ENCODE measurements at regions not wholly inside any gene's neighbourhood (a gene's known extent, or its start where the extent isn't known, plus 50 kb on each side); places are given as distances from the start of the nearest gene placed in this dataset.

GRCh38 chr1:239816081-239816782, 275.5 kb upstream of the FMN2 start:
- H3K9me3 Mint-ChIP-seq = no peaks in the 10 kb centered on the region
- H3K4me1 Mint-ChIP-seq = peaks cover 6% of the 10 kb centered on the region
- H3K27me3 Mint-ChIP-seq = no peaks in the 10 kb centered on the region
- H3K4me3 Mint-ChIP-seq = no peak overlapping the region
- no peaks in the 10 kb centered on the region for H3K36me3 Mint-ChIP-seq
- H3K27ac Mint-ChIP-seq = no peak overlapping the region

GRCh38 chr1:239817276-239817675, 274.4 kb upstream of the FMN2 start:
- Mint-ChIP-seq H3K27me3 (no peaks in the 10 kb centered on the region), H3K27ac (no peak overlapping the region), H3K9me3 (no peaks in the 10 kb centered on the region), H3K36me3 (no peaks in the 10 kb centered on the region), H3K4me3 (no peak overlapping the region), H3K4me1 (no peaks in the 10 kb centered on the region)

DNA sequence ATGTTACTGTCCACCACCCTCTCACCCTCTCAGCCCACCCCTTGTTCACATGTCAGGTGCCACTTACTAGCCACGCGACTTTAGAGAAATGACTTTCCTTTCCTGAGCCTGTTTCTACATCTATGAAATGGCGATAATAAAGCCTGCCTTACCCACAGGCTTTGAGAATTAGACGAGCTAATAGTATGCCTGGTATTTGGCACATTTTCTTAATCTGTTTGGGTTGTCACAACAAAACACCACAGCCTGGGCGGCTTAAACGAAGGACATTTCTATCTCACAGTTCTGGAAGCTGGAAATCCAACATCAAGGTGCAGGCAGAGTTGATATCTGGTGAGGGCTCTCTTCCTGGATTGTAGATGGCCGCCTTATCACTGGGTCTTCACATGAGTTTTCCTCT, 273.9 kb upstream of the FMN2 start:
- Mint-ChIP-seq H3K36me3 (no peaks in the 10 kb centered on the region), H3K27ac (no peak overlapping the region), H3K9me3 (no peaks in the 10 kb centered on the region), H3K4me1 (no peaks in the 10 kb centered on the region), H3K4me3 (no peak overlapping the region), H3K27me3 (no peaks in the 10 kb centered on the region)

DNA sequence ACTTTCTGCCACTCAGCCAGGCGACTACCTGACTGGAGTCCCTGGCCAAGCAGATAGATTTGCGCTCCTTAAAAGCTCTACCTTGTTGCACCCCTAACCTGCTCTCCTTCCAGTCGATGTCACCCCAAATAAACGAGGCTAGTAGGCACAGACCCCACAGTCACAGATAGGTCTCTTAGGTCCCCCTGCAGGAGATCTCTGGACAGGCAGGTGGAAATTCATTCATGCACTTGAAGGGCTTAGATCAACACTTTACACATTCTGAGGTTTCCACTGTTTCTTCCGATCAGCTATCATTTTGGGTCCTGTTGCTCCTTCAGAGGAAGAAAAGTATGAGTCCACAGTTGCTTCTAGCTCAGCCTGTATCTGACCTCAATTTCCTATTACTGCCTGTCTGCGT, 272.6 kb upstream of the FMN2 start:
- Mint-ChIP-seq H3K4me3 (no peak overlapping the region), H3K27ac (no peak overlapping the region), H3K4me1 (no peaks in the 10 kb centered on the region), H3K9me3 (no peaks in the 10 kb centered on the region), H3K36me3 (no peaks in the 10 kb centered on the region), H3K27me3 (no peaks in the 10 kb centered on the region)

DNA sequence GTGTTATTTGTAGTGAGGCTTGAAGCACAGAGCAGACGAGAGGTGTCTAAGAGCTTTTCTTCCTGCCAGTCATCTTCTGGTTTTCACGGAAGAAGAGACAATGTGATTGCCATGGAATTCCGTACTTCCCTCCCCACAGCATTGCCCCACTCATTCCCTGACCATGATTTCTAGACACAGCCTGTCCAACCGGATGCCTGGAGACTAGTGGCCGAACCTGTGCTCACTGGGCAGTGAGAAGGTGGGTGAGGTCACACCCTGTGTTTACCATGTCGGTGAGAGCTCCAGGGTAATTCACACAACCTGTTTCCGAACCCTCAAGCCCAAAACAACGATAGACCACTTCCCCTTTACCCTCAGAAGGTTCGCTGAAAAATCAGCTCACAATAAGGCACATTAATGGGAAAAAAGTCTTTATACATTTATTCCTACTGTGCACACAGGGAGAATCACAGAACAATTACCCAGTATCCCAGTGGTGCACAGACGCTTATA, 271.9 kb upstream of the FMN2 start:
- no peaks in the 10 kb centered on the region for H3K36me3 Mint-ChIP-seq
- no peaks in the 10 kb centered on the region for H3K4me1 Mint-ChIP-seq

GRCh38 chr1:239823852-239824251, 267.8 kb upstream of the FMN2 start:
- Mint-ChIP-seq H3K9me3 (no peaks in the 10 kb centered on the region), H3K27ac (no peak overlapping the region)

More for the DNA sequence above, 271.9 kb upstream of the FMN2 start:
- Mint-ChIP-seq H3K4me3 (no peak overlapping the region), H3K27ac (no peak overlapping the region), H3K27me3 (no peaks in the 10 kb centered on the region), H3K9me3 (no peaks in the 10 kb centered on the region)

GRCh38 chr1:239826211-239826610, 265.5 kb upstream of the FMN2 start:
- no peaks in the 10 kb centered on the region for H3K27me3 Mint-ChIP-seq
- no peaks in the 10 kb centered on the region for H3K36me3 Mint-ChIP-seq
- no peaks in the 10 kb centered on the region for H3K9me3 Mint-ChIP-seq
- no peaks in the 10 kb centered on the region for H3K4me1 Mint-ChIP-seq
- H3K27ac Mint-ChIP-seq = no peak overlapping the region
- no peak overlapping the region for H3K4me3 Mint-ChIP-seq

More at GRCh38 chr1:239823852-239824251, 267.8 kb upstream of the FMN2 start:
- H3K4me1 Mint-ChIP-seq = no peaks in the 10 kb centered on the region
- no peak overlapping the region for H3K4me3 Mint-ChIP-seq
- H3K27me3 Mint-ChIP-seq = no peaks in the 10 kb centered on the region
- no peaks in the 10 kb centered on the region for H3K36me3 Mint-ChIP-seq

DNA sequence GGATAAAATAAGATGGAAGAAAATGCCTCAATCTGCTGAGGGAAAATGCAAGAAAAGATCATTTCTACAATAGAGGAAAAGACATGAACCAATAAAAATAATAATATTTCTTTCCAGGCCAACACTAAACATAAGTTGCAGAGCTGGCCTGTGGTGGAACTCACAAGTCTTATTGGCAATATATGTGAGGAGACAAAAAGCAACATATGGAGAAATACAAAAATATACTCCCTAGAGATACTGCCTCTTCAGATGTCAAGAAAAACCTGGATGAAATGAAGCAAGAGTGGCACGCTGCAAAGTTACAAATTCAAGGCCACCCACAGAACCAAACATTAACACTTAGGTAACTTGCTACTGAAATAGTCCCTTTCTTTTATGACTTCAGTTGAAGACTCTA, 264.9 kb upstream of the FMN2 start:
- no peak overlapping the region for H3K4me3 Mint-ChIP-seq
- no peaks in the 10 kb centered on the region for H3K4me1 Mint-ChIP-seq
- no peaks in the 10 kb centered on the region for H3K27me3 Mint-ChIP-seq
- H3K27ac Mint-ChIP-seq = no peak overlapping the region
- no peaks in the 10 kb centered on the region for H3K36me3 Mint-ChIP-seq
- H3K9me3 Mint-ChIP-seq = no peaks in the 10 kb centered on the region

- H3K4me3 Mint-ChIP-seq = no peak overlapping the region
- no peaks in the 10 kb centered on the region for H3K36me3 Mint-ChIP-seq
- no peaks in the 10 kb centered on the region for H3K9me3 Mint-ChIP-seq
- H3K27ac Mint-ChIP-seq = no peak overlapping the region
- no peaks in the 10 kb centered on the region for H3K27me3 Mint-ChIP-seq
- H3K4me1 Mint-ChIP-seq = peaks cover 3% of the 10 kb centered on the region
These were observed 262.1 kb upstream of the FMN2 start for GRCh38 chr1:239829535-239829934.

GRCh38 chr1:239831577-239832355, 259.9 kb upstream of the FMN2 start:
- Mint-ChIP-seq H3K4me1 (peaks cover 3% of the 10 kb centered on the region), H3K36me3 (no peaks in the 10 kb centered on the region), H3K9me3 (no peaks in the 10 kb centered on the region), H3K27me3 (no peaks in the 10 kb centered on the region), H3K4me3 (no peak overlapping the region), H3K27ac (no peak overlapping the region)

DNA sequence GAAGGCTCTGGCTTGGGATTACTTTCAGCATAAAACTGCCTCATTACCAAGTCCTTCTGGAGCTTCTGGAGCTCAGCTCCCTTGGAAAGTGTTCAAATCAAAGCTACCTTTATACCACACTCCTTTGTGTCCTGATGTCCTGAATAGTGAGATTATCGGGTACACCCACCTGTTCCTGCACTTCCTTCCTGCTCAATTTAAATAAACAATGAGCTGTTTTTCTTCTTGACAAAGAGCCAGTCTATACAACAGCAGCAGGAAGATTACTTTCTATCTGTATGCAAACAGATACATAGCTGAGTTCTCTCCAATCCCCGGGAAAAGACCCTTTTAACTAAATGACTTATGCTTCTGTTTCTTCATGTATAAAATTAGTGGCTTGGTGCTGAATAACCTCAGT, 258.0 kb upstream of the FMN2 start:
- no peak overlapping the region for H3K27ac Mint-ChIP-seq
- no peaks in the 10 kb centered on the region for H3K36me3 Mint-ChIP-seq
- H3K4me1 Mint-ChIP-seq = peaks cover 3% of the 10 kb centered on the region
- no peaks in the 10 kb centered on the region for H3K9me3 Mint-ChIP-seq
- no peaks in the 10 kb centered on the region for H3K27me3 Mint-ChIP-seq
- H3K4me3 Mint-ChIP-seq = no peak overlapping the region

DNA sequence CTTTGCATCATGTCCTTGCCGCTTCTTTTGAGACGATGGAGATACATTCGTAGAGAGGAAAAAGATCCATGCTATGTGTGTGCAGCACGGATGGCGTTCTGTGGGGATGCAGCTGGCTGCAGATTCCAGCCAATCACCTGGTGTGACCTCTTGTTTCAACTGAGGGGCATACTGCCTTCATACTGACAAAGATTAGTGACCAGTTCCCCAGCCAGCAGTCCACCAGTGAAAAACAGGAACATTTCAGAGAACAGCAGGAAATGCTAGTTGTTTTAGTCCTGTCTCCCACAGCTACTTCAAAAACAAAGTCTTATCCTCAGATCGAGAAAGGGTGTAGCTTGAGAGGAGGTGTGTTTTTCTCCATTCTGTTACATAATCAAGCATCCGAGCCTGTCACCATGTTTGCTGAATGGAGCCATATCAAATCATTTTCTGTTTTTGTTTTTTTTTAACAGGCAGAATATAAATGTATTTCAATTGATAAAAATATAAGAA, 255.7 kb upstream of the FMN2 start:
- H3K9me3 Mint-ChIP-seq = no peaks in the 10 kb centered on the region
- no peaks in the 10 kb centered on the region for H3K36me3 Mint-ChIP-seq
- no peak overlapping the region for H3K27ac Mint-ChIP-seq
- peaks cover 3% of the 10 kb centered on the region for H3K4me1 Mint-ChIP-seq
- H3K27me3 Mint-ChIP-seq = no peaks in the 10 kb centered on the region
- no peak overlapping the region for H3K4me3 Mint-ChIP-seq

DNA sequence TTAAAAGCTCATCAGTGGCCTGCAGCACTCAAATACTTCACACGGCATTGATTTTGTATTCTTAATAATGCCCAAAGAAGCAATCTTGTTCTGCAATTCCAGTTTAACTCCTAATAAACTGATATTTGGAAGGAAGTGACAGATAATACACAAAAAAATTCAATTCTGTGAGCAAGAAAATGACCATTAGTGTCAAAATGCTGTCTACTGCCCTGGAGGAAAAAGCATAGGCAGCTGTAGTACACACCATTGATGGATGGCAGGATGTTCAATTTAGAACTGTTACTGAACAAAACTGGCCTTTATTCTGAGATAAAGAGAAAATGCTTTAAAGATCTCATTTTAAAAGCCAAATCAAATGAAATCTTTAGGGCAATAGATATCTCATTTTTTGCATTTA, 251.3 kb upstream of the FMN2 start:
- Mint-ChIP-seq H3K27ac (no peak overlapping the region), H3K9me3 (no peaks in the 10 kb centered on the region), H3K36me3 (no peaks in the 10 kb centered on the region), H3K4me1 (no peaks in the 10 kb centered on the region), H3K4me3 (no peak overlapping the region), H3K27me3 (no peaks in the 10 kb centered on the region)

DNA sequence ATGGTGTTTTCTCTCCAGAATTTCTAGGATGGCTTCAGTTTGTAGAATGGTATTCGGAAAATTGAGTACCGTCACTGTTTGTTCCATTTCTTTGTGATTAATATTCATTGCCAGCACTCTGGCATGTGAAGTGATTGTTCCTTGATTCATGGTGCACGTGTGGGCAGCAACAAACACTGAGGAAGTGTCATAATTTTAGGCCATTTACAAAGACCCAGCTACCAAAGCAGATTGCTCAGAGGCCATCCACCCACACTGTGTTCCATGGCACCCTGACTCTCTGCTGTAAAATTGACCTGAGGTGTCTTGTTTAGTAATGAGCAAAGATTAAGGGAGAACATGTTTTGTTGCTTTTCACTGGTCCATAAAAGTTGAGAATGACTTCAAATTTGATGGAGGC, 250.9 kb upstream of the FMN2 start:
- no peak overlapping the region for H3K4me3 Mint-ChIP-seq
- H3K27ac Mint-ChIP-seq = no peak overlapping the region
- no peaks in the 10 kb centered on the region for H3K27me3 Mint-ChIP-seq
- no peaks in the 10 kb centered on the region for H3K9me3 Mint-ChIP-seq
- no peaks in the 10 kb centered on the region for H3K4me1 Mint-ChIP-seq
- no peaks in the 10 kb centered on the region for H3K36me3 Mint-ChIP-seq

- H3K9me3 Mint-ChIP-seq = no peaks in the 10 kb centered on the region
These were observed 250.1 kb upstream of the FMN2 start for GRCh38 chr1:239841631-239842030.

DNA sequence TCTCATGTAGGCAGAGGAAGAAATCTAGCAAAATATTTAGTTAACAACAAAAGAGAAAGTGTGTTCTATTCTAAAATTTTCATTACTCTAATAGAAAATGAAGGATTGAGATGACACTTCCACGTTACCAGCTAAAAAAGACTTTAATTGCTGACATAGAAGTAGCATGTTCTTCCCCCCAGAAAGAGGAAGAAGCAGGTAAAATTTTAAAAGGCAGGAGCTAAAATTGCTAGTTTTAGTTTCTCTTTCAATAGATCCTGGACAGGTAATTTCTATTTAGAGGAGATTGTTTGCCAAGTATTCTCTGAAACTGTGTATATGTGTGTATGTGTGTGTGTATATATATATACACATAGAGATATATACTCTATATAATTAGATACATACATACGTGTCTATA, 248.1 kb upstream of the FMN2 start:
- H3K4me1 Mint-ChIP-seq = no peaks in the 10 kb centered on the region
- no peaks in the 10 kb centered on the region for H3K9me3 Mint-ChIP-seq

More at GRCh38 chr1:239841631-239842030, 250.1 kb upstream of the FMN2 start:
- Mint-ChIP-seq H3K36me3 (no peaks in the 10 kb centered on the region), H3K27me3 (no peaks in the 10 kb centered on the region), H3K4me1 (no peaks in the 10 kb centered on the region), H3K27ac (no peak overlapping the region), H3K4me3 (no peak overlapping the region)

More for the DNA sequence above, 248.1 kb upstream of the FMN2 start:
- Mint-ChIP-seq H3K4me3 (no peak overlapping the region), H3K27me3 (no peaks in the 10 kb centered on the region), H3K27ac (no peak overlapping the region), H3K36me3 (no peaks in the 10 kb centered on the region)

Data from activated naive CD4-positive, alpha-beta T cell treated with anti-CD3 and anti-CD28 coated beads, Interleukin-2, amount 50 U/mL, for 24 hours (primary cell).